A673 (cell line): ENCODE measurements at regions not wholly inside any gene's neighbourhood (a gene's known extent, or its start where the extent isn't known, plus 50 kb on each side); places are given as distances from the start of the nearest gene placed in this dataset.
A peak's percentile ranks its signal among the peaks of the same experiment; 100 is the strongest.

Experiments
- BruUV-seq: library from RNA; stranded (reverse); fragments of 400-500 nt; replicated peaks from 2 replicates; lab custom pipeline; 2021; lab: Mats Ljungman, UMichigan
- CTCF ChIA-PET: fragments of 300-600 bp; sonication (Branson Sonifier 250); formaldehyde crosslinking; loops from one replicate; lab custom pipeline; 2022; ENCODE audit warnings: antibody characterized with exemption; lab: Charles Lee
- POLR2A ChIA-PET: fragments of 300-600 bp; sonication (Branson Sonifier 250); formaldehyde crosslinking; loops from one replicate; lab custom pipeline; 2022; ENCODE audit warnings: antibody characterized with exemption; ENCODE audit not compliant: low non-redundant PET; lab: Charles Lee
- DNase-seq: peaks from one replicate; pipeline ENCODE4 v3.0.0-alpha.2; 2015; ENCODE audit warnings: low spot score
- H3K27ac ChIP-seq: fragments of 200-600 bp; sonication (generic); 2 replicates; pipeline ENCODE4 v1.5.1; 2016; ENCODE audit warnings: mixed run types, low read depth, mild to moderate bottlenecking, mixed read lengths, antibody characterized with exemption, low read length; ENCODE audit not compliant: poor library complexity, severe bottlenecking
- H3K27me3 ChIP-seq: fragments of 200-600 bp; sonication (generic); replicated peaks from 2 replicates; pipeline ENCODE4 v1.6.1; 2017; ENCODE audit warnings: mixed run types, low read depth, mild to moderate bottlenecking, mixed read lengths, antibody characterized with exemption, low read length; ENCODE audit not compliant: insufficient read depth, poor library complexity
- H3K36me3 ChIP-seq: fragments of 200-600 bp; sonication (generic); 2 replicates; pipeline ENCODE4 v1.6.1; 2016; ENCODE audit warnings: mixed run types, mild to moderate bottlenecking, mixed read lengths, antibody characterized with exemption, low read length; ENCODE audit not compliant: insufficient read depth, poor library complexity, severe bottlenecking
- H3K4me1 ChIP-seq: fragments of 200-600 bp; sonication (generic); 2 replicates; pipeline ENCODE4 v1.6.1; 2017; ENCODE audit warnings: mixed run types, mild to moderate bottlenecking, mixed read lengths, antibody characterized with exemption, low read length; ENCODE audit not compliant: insufficient read depth, poor library complexity, severe bottlenecking
- H3K4me3 ChIP-seq: fragments of 200-600 bp; sonication (generic); 2 replicates; pipeline ENCODE4 v1.5.1; 2016; ENCODE audit warnings: low read depth, mixed run types, mild to moderate bottlenecking, mixed read lengths, low read length; ENCODE audit not compliant: poor library complexity, severe bottlenecking
- H3K9me3 ChIP-seq: fragments of 200-600 bp; sonication (generic); 2 replicates; pipeline ENCODE4 v1.6.1; 2016; ENCODE audit warnings: mixed run types, low read depth, mild to moderate bottlenecking, mixed read lengths, antibody characterized with exemption, low read length; ENCODE audit not compliant: poor library complexity, severe bottlenecking
- EZH2 ChIP-seq: fragments of 200-600 bp; sonication (generic); IDR thresholded peaks from 2 replicates; pipeline ENCODE4 v1.6.1; 2017; ENCODE audit warnings: borderline replicate concordance, low read depth, mild to moderate bottlenecking, mixed read lengths, antibody characterized with exemption, low read length; ENCODE audit not compliant: poor library complexity, severe bottlenecking
- intact Hi-C: fragments of 100-400 bp; cut with micrococcal nuclease; formaldehyde crosslinking; loops from one replicate; pipeline ENCODE4 v1.10.0; 2022; ENCODE audit not compliant: unreplicated experiment
- TF ChIP-seq, protein P1 (sequence below): fragments of 300-800, 200-600 bp; sonication (generic); conservative IDR thresholded peaks from 2 replicates; pipeline ENCODE4 v1.5.1; 2017; ENCODE audit warnings: low read depth, mild to moderate bottlenecking, antibody characterized with exemption, low read length, moderate library complexity, mixed read lengths

DNA sequence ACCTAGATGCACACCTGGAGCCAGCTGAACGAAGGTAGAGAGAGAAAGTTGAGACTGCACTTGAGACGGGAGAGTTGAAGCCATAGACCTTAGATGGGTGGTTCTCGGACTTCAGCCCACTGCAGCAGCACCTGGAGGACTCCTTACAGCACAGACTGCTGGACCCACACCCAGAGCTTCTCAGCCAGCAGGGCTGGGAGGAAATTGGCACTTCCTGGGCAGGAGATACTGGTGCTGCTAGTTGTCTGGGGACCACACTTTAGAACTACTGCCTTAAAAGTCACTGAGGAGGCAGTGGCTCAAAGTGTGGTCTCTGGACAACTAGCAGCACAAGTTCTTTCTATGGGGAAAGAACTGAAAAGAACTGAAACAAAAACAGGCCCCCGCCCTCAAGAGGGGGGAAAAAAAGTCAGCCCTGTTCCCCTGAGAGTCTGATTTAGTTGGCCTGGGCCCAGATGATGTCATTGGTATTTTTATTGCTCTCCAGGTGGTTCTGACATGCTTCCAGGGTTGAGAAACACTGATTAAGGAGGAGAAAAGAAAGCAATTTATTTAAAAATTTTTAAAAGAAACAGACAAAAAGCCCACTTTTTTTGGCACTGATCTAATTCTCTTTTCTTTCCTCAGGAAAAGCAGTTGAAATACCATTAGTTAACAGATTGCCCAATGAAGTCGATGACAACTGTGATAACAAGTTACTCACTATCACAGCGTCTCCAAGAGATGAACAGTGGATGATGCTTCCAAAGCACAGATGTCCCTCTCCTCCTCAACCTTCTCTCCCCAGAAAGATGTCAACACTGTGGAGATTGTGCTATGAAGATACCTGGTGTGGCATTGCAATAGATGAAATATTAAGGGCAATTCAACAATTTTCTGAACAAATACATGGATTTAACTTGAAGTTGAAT lies 73.6 kb upstream of the ADAMTS16 start:
- CTCF ChIA-PET, result no interaction called here
- BruUV-seq, result no TSS peak
- peaks cover 49% of the 10 kb centered on the region for H3K27me3 ChIP-seq

DNA sequence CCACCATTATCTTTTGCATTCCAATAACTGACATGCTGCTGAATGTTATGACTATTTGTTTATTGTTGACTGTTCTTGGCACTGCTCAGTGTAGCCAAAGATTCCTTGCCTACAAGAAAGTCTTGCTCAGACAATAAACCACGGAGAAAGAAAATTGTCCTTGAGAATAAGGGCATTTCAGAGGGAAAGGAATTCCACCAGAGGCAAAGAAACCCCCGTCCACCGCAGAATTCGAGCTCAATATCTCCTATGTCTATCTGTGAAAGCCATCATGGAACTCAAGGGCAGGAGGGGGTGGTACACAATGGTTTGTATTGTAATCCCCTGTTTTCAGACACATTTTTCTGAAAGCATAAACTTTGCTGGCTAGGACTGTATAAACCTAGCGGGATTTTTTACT lies 70.3 kb upstream of the ADAMTS16 start:
- no peak for DNase-seq
- Histone ChIP-seq H3K27ac (no peak overlapping the region), H3K9me3 (no peaks in the 10 kb centered on the region), H3K4me3 (no peak overlapping the region), H3K27me3 (peaks cover 59% of the 10 kb centered on the region), H3K4me1 (no peaks in the 10 kb centered on the region), H3K36me3 (no peaks in the 10 kb centered on the region)
- ChIA-PET POLR2A (no interaction called here), CTCF (no interaction called here)
- TF ChIP-seq, protein P1, sequence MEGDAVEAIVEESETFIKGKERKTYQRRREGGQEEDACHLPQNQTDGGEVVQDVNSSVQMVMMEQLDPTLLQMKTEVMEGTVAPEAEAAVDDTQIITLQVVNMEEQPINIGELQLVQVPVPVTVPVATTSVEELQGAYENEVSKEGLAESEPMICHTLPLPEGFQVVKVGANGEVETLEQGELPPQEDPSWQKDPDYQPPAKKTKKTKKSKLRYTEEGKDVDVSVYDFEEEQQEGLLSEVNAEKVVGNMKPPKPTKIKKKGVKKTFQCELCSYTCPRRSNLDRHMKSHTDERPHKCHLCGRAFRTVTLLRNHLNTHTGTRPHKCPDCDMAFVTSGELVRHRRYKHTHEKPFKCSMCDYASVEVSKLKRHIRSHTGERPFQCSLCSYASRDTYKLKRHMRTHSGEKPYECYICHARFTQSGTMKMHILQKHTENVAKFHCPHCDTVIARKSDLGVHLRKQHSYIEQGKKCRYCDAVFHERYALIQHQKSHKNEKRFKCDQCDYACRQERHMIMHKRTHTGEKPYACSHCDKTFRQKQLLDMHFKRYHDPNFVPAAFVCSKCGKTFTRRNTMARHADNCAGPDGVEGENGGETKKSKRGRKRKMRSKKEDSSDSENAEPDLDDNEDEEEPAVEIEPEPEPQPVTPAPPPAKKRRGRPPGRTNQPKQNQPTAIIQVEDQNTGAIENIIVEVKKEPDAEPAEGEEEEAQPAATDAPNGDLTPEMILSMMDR, result no peak
- TF ChIP-seq EZH2, result no peak
- BruUV-seq, result no TSS peak
- intact Hi-C loops, result no loop called here

More for the DNA sequence above, 73.6 kb upstream of the ADAMTS16 start:
- no peak for TF ChIP-seq EZH2
- TF ChIP-seq, protein P1, result no peak
- POLR2A ChIA-PET, result no interaction called here
- no peak overlapping the region for H3K4me3 ChIP-seq
- H3K36me3 ChIP-seq, result no peaks in the 10 kb centered on the region
- no peak overlapping the region for H3K27ac ChIP-seq
- no peaks in the 10 kb centered on the region for H3K4me1 ChIP-seq
- DNase-seq, result peak; percentile 45
- intact Hi-C loops, result no loop called here
- no peaks in the 10 kb centered on the region for H3K9me3 ChIP-seq

DNA sequence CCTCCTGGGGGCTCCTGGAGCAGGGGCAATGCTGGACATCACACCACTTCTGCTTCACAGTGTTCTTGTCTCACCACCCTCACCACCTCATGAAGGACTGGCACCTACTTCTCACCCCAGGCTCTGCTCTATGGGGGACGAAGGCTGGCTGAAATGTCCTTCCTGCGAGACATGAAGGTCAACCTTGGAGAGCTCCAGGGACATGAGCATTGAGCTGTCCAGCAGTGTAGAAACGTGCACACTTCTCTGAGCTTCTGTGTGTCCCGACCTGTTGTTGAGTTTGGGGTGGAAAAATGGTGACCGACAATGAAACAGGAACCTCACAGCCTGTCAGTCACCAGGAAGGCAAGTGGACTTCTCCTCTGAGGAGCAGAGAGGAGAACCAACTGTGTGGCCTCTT lies 68.6 kb upstream of the ADAMTS16 start:
- Histone ChIP-seq H3K9me3 (no peaks in the 10 kb centered on the region), H3K27ac (no peak overlapping the region), H3K36me3 (no peaks in the 10 kb centered on the region), H3K4me3 (no peak overlapping the region), H3K4me1 (no peaks in the 10 kb centered on the region), H3K27me3 (peaks cover 68% of the 10 kb centered on the region)
- no TSS peak for BruUV-seq
- ChIA-PET CTCF (no interaction called here), POLR2A (no interaction called here)
- no peak for TF ChIP-seq EZH2
- TF ChIP-seq, protein P1, result no peak
- no peak for DNase-seq
- intact Hi-C loops, result no loop called here
